ENCODE measurements at regions not wholly inside any gene's neighbourhood (a gene's known extent, or its start where the extent isn't known, plus 50 kb on each side); places are given as distances from the start of the nearest gene placed in this dataset.

DNA sequence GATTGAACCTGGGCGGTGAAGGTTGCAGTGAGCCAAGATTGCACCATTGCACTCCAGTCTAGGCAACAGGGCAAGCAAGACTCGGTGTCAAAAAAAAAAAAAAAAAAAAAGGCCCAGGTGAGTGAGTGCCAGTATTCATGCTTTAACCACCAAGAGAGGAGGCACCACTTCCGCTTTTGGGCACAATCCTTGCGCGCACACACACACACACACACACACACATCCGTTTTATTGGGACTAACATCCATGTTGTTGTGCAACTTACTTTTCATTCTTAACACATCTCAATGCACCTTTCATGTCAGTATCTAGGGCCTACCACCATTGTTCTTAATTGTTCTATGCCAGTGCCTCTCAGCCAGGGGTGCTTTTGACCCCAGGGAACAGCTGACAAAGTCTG, 263.0 kb downstream of the CDC5L start:
- no peak for TF ChIP-seq CTCF (IDR thresholded peaks at IDR 0.05; ENCODE audit: low read depth, low read length, missing control alignments)
- DNase-seq (ENCODE audit: low read depth): no peak
- H3K4me3 ChIP-seq (ENCODE audit: low read depth, low read length): no peak overlapping the region
- in situ Hi-C loops (cut with HindIII; ENCODE audit: low sequenced_read_pairs): loop anchor here (25.0 kb wide), 2 partner anchors 437 to 1287 kb away; no protein-coding TSS in a partner anchor

DNA sequence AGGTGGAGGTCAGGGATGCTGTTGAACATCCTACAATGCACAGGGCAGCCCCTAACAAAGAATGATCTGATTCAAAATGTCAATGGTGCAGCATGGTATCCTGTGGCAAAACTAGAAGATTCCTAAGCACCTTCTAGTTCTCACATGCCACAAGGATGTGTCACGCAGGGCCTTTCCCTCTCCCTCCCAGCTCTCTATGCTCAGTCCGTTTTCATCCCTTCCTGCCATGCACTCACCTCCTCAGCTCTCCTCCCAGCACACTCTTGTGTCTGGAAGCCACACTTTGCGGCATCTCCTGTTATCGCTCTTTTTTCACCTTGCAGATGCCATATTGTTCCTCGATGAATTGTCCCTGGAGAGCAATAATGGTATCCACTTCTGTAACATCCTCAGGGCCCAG, 263.4 kb downstream of the CDC5L start:
- no peak overlapping the region for H3K4me3 ChIP-seq (ENCODE audit: low read depth, low read length)
- TF ChIP-seq CTCF (IDR thresholded peaks at IDR 0.05; ENCODE audit: low read depth, low read length, missing control alignments): no peak
- DNase-seq (ENCODE audit: low read depth): no peak
- in situ Hi-C loops (cut with HindIII; ENCODE audit: low sequenced_read_pairs): loop anchor here (25.0 kb wide), 2 partner anchors 436 to 1286 kb away; no protein-coding TSS in a partner anchor

GRCh38 chr6:44651604-44652003, 264.1 kb downstream of the CDC5L start:
- DNase-seq (ENCODE audit: low read depth): no peak
- no peak for TF ChIP-seq CTCF (IDR thresholded peaks at IDR 0.05; ENCODE audit: low read depth, low read length, missing control alignments)
- in situ Hi-C loops (cut with HindIII; ENCODE audit: low sequenced_read_pairs): loop anchor here (25.0 kb wide), 2 partner anchors 436 to 1286 kb away; no protein-coding TSS in a partner anchor
- H3K4me3 ChIP-seq (ENCODE audit: low read depth, low read length): no peak overlapping the region

- in situ Hi-C loops (cut with HindIII; ENCODE audit: low sequenced_read_pairs): loop anchor here (25.0 kb wide), 2 partner anchors 435 to 1285 kb away; no protein-coding TSS in a partner anchor
- no peak for TF ChIP-seq CTCF (IDR thresholded peaks at IDR 0.05; ENCODE audit: low read depth, low read length, missing control alignments)
- H3K4me3 ChIP-seq (ENCODE audit: low read depth, low read length): no peak overlapping the region
- no peak for DNase-seq (ENCODE audit: low read depth)
Measured at GRCh38 chr6:44652547-44652946, 265.0 kb downstream of the CDC5L start.

DNA sequence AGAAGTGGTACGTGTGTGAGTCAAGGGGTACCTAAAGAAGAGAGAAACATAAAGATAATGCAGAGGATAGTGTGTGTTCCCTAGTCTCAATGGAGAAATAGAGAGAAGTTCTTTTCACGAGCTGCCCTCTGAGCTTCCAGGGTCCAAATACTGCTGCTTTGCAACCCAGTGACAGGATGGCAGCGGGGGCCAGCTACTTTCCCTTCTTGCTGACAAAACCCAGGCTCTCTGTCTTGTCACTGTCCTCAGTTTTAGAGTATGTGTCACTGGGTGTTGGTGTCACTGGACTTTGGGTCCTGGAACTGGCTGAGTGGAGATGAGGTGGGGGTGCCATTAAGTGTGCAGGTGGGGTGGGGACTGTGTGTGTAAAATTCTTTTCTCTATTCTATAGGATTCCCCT, 265.6 kb downstream of the CDC5L start:
- in situ Hi-C loops (cut with HindIII; ENCODE audit: low sequenced_read_pairs): loop anchor here (25.0 kb wide), 2 partner anchors 434 to 1284 kb away; no protein-coding TSS in a partner anchor
- H3K4me3 ChIP-seq (ENCODE audit: low read depth, low read length): peak overlapping the region; percentile 11
- no peak for DNase-seq (ENCODE audit: low read depth)
- TF ChIP-seq CTCF (IDR thresholded peaks at IDR 0.05; ENCODE audit: low read depth, low read length, missing control alignments): no peak

DNA sequence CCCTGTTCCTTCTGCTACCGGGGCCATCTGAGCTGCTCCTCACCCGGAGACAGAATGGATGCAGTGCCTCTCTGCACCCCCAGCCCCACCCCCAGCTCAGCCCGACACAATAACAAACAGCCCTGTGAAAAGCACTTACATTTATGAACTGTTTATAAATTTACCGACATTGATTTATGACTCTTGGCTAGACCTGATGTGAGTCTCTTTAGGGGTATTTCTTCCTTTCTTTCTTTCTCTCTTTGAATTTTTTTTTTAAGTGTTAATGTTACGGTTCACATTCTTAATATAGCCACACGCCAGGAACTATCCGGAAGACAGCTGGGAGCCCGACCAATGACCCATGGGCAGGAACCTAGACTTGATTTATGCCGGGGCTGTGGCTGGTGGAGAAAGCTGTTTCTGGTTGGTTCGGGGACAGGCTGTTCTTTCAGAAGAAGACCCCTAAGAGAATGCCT, 266.3 kb downstream of the CDC5L start:
- no peak for TF ChIP-seq CTCF (IDR thresholded peaks at IDR 0.05; ENCODE audit: low read depth, low read length, missing control alignments)
- DNase-seq (ENCODE audit: low read depth): peak; percentile 79
- in situ Hi-C loops (cut with HindIII; ENCODE audit: low sequenced_read_pairs): loop anchor here (25.0 kb wide), 2 partner anchors 434 to 1284 kb away; no protein-coding TSS in a partner anchor
- peak overlapping the region; percentile 11 for H3K4me3 ChIP-seq (ENCODE audit: low read depth, low read length)
